Astrocyte (in vitro differentiated cells and primary cell): ENCODE measurements at regions not wholly inside any gene's neighbourhood (a gene's known extent, or its start where the extent isn't known, plus 50 kb on each side); places are given as distances from the start of the nearest gene placed in this dataset.
A peak's percentile ranks its signal among the peaks of the same experiment; 100 is the strongest.

Source experiments
- DNase-seq: peaks from one replicate; pipeline ENCODE4 v3.0.0-alpha.2; 2010; ENCODE audit warnings: low read depth
- FAIRE-seq: peaks from 2 replicates; lab custom pipeline; 2011; peaks lifted over from hg19 to GRCh38; lab: Jason Lieb, UNC
- H2AFZ ChIP-seq: 2 replicates; pipeline ENCODE4 v1.6.0; 2012; ENCODE audit warnings: low read depth, low read length, inconsistent platforms
- H3K27ac ChIP-seq: 2 replicates; pipeline ENCODE4 v1.5.1; 2011; ENCODE audit warnings: low read depth, low read length, inconsistent platforms
- H3K27me3 ChIP-seq: 2 replicates; pipeline ENCODE4 v1.6.0; 2011; ENCODE audit warnings: low read length, inconsistent platforms; ENCODE audit not compliant: insufficient read depth
- H3K36me3 ChIP-seq: 2 replicates; pipeline ENCODE4 v1.5.1; 2011; ENCODE audit warnings: low read length, inconsistent platforms; ENCODE audit not compliant: insufficient read depth
- H3K4me1 ChIP-seq: 2 replicates; pipeline ENCODE4 v1.5.1; 2011; ENCODE audit warnings: low read length, inconsistent platforms; ENCODE audit not compliant: insufficient read depth
- H3K4me2 ChIP-seq: 2 replicates; pipeline ENCODE4 v1.6.0; 2012; ENCODE audit warnings: low read length, inconsistent platforms
- H3K4me3 ChIP-seq: 2 replicates; pipeline ENCODE4 v1.5.1; 2011; ENCODE audit warnings: low read depth, mild to moderate bottlenecking, low read length, inconsistent platforms; ENCODE audit not compliant: insufficient read depth
- H3K79me2 ChIP-seq: 2 replicates; pipeline ENCODE4 v1.6.0; 2012; ENCODE audit warnings: mild to moderate bottlenecking, low read length, inconsistent platforms; ENCODE audit not compliant: insufficient read depth
- H3K9ac ChIP-seq: 2 replicates; pipeline ENCODE4 v1.6.0; 2012; ENCODE audit warnings: mild to moderate bottlenecking, low read length, inconsistent platforms
- H3K9me3 ChIP-seq: 2 replicates; pipeline ENCODE4 v1.5.1; 2012; ENCODE audit warnings: low read depth, mild to moderate bottlenecking, low read length, inconsistent platforms; ENCODE audit not compliant: insufficient read depth
- H4K20me1 ChIP-seq: 2 replicates; pipeline ENCODE4 v1.6.0; 2012; ENCODE audit warnings: low read length, inconsistent platforms; ENCODE audit not compliant: insufficient read depth
- H3K27ac Mint-ChIP-seq: one replicate; pipeline ENCODE4 v1.8.0; 2021; ENCODE audit warnings: mild to moderate bottlenecking, mixed read lengths; ENCODE audit not compliant: unreplicated experiment
- H3K27me3 Mint-ChIP-seq: one replicate; pipeline ENCODE4 v1.8.0; 2021; ENCODE audit warnings: low read depth, mixed read lengths; ENCODE audit not compliant: unreplicated experiment
- H3K36me3 Mint-ChIP-seq: one replicate; pipeline ENCODE4 v1.8.0; 2021; ENCODE audit warnings: low read depth, mixed read lengths; ENCODE audit not compliant: unreplicated experiment
- H3K4me1 Mint-ChIP-seq: one replicate; pipeline ENCODE4 v1.8.0; 2021; ENCODE audit warnings: low read depth, mixed read lengths; ENCODE audit not compliant: unreplicated experiment
- H3K4me3 Mint-ChIP-seq: one replicate; pipeline ENCODE4 v1.8.0; 2021; ENCODE audit warnings: mild to moderate bottlenecking, moderate library complexity, mixed read lengths; ENCODE audit not compliant: unreplicated experiment
- H3K9me3 Mint-ChIP-seq: one replicate; pipeline ENCODE4 v1.8.0; 2021; ENCODE audit warnings: mild to moderate bottlenecking, mixed read lengths; ENCODE audit not compliant: unreplicated experiment
- EZH2 ChIP-seq: IDR thresholded peaks from 2 replicates; pipeline ENCODE4 v1.6.1; 2012; ENCODE audit warnings: mild to moderate bottlenecking, low read length, inconsistent platforms; ENCODE audit not compliant: insufficient read depth
- TF ChIP-seq, protein P1 (sequence below): IDR thresholded peaks from 2 replicates; pipeline ENCODE4 v1.5.1; 2011; ENCODE audit warnings: low read depth, mild to moderate bottlenecking, inconsistent platforms, low read length, moderate library complexity; ENCODE audit not compliant: insufficient read depth

GRCh38 chr3:177973241-177973840 lies 562.9 kb upstream of the KCNMB2 start:
- no peaks in the 10 kb centered on the region for H3K9me3 ChIP-seq
- DNase-seq (peak; percentile 47), FAIRE-seq (no peak)
- H3K79me2 ChIP-seq, result no peaks in the 10 kb centered on the region
- H3K4me3 Mint-ChIP-seq, result no peak overlapping the region
- H4K20me1 ChIP-seq, result no peaks in the 10 kb centered on the region
- no peaks in the 10 kb centered on the region for H3K36me3 ChIP-seq
- H3K4me3 ChIP-seq, result no peak overlapping the region
- H3K9ac ChIP-seq, result no peak overlapping the region
- no peak overlapping the region for H2AFZ ChIP-seq
- H3K9me3 Mint-ChIP-seq, result no peaks in the 10 kb centered on the region
- no peaks in the 10 kb centered on the region for H3K27me3 ChIP-seq
- TF ChIP-seq, protein P1, sequence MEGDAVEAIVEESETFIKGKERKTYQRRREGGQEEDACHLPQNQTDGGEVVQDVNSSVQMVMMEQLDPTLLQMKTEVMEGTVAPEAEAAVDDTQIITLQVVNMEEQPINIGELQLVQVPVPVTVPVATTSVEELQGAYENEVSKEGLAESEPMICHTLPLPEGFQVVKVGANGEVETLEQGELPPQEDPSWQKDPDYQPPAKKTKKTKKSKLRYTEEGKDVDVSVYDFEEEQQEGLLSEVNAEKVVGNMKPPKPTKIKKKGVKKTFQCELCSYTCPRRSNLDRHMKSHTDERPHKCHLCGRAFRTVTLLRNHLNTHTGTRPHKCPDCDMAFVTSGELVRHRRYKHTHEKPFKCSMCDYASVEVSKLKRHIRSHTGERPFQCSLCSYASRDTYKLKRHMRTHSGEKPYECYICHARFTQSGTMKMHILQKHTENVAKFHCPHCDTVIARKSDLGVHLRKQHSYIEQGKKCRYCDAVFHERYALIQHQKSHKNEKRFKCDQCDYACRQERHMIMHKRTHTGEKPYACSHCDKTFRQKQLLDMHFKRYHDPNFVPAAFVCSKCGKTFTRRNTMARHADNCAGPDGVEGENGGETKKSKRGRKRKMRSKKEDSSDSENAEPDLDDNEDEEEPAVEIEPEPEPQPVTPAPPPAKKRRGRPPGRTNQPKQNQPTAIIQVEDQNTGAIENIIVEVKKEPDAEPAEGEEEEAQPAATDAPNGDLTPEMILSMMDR, result no peak
- TF ChIP-seq EZH2, result no peak
- H3K36me3 Mint-ChIP-seq, result no peaks in the 10 kb centered on the region
- peak overlapping the region; percentile 17 for H3K27ac ChIP-seq
- no peak overlapping the region for H3K4me2 ChIP-seq
- H3K27me3 Mint-ChIP-seq, result no peaks in the 10 kb centered on the region
- H3K27ac Mint-ChIP-seq, result peak overlapping the region; percentile 78
- H3K4me1 Mint-ChIP-seq, result peaks cover 23% of the 10 kb centered on the region
- H3K4me1 ChIP-seq, result peaks cover 19% of the 10 kb centered on the region

DNA sequence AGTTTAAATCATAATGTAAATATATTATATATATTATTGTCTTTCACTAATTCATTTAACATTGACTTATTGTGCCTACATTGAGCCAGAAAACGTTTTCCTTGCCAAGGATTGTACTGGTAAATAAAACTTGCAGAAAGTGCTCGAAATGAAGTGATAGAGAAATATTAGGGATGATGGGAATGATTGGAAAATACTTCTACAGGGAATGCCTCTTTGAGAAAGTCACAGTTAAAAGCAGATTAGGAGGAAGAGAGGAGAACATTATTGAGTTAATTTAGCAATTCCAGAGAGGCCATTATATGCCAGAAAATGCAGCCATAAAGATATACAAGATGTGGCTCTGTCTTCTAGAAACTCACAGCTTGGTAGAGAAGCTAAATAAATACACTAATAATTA lies 560.0 kb upstream of the KCNMB2 start:
- DNase-seq (no peak), FAIRE-seq (no peak)
- Histone ChIP-seq H3K9ac (no peak overlapping the region), H4K20me1 (no peaks in the 10 kb centered on the region), H3K27ac (no peak overlapping the region), H2AFZ (no peak overlapping the region), H3K79me2 (no peaks in the 10 kb centered on the region), H3K36me3 (no peaks in the 10 kb centered on the region), H3K4me1 (peaks cover 23% of the 10 kb centered on the region), H3K9me3 (no peaks in the 10 kb centered on the region), H3K4me3 (no peak overlapping the region), H3K4me2 (no peak overlapping the region), H3K27me3 (no peaks in the 10 kb centered on the region)
- Mint-ChIP-seq H3K36me3 (no peaks in the 10 kb centered on the region), H3K4me3 (no peak overlapping the region), H3K9me3 (no peaks in the 10 kb centered on the region), H3K4me1 (peaks cover 23% of the 10 kb centered on the region), H3K27ac (no peak overlapping the region), H3K27me3 (no peaks in the 10 kb centered on the region)
- TF ChIP-seq EZH2, result no peak
- TF ChIP-seq, protein P1, result no peak

GRCh38 chr3:177976866-177977265 lies 559.4 kb upstream of the KCNMB2 start:
- Histone ChIP-seq H3K4me2 (no peak overlapping the region), H3K4me1 (peaks cover 23% of the 10 kb centered on the region), H3K4me3 (no peak overlapping the region), H2AFZ (no peak overlapping the region), H3K79me2 (no peaks in the 10 kb centered on the region), H3K27me3 (no peaks in the 10 kb centered on the region), H3K9ac (no peak overlapping the region), H3K27ac (peak overlapping the region; percentile 89), H3K9me3 (no peaks in the 10 kb centered on the region), H3K36me3 (no peaks in the 10 kb centered on the region), H4K20me1 (no peaks in the 10 kb centered on the region)
- no peak overlapping the region for H3K27ac Mint-ChIP-seq
- H3K4me1 Mint-ChIP-seq, result peaks cover 23% of the 10 kb centered on the region
- no peaks in the 10 kb centered on the region for H3K27me3 Mint-ChIP-seq
- DNase-seq (no peak), FAIRE-seq (no peak)
- no peaks in the 10 kb centered on the region for H3K36me3 Mint-ChIP-seq
- no peak overlapping the region for H3K4me3 Mint-ChIP-seq
- H3K9me3 Mint-ChIP-seq, result no peaks in the 10 kb centered on the region
- TF ChIP-seq, protein P1, result no peak
- no peak for TF ChIP-seq EZH2
